ENCODE measurements at regions not wholly inside any gene's neighbourhood (a gene's known extent, or its start where the extent isn't known, plus 50 kb on each side); places are given as distances from the start of the nearest gene placed in this dataset.
"Not testable (repeated sequence)": the region's sequence is repeated elsewhere in the genome, so short reads cannot be mapped to it uniquely, and the experiment has no call there.

DNA sequence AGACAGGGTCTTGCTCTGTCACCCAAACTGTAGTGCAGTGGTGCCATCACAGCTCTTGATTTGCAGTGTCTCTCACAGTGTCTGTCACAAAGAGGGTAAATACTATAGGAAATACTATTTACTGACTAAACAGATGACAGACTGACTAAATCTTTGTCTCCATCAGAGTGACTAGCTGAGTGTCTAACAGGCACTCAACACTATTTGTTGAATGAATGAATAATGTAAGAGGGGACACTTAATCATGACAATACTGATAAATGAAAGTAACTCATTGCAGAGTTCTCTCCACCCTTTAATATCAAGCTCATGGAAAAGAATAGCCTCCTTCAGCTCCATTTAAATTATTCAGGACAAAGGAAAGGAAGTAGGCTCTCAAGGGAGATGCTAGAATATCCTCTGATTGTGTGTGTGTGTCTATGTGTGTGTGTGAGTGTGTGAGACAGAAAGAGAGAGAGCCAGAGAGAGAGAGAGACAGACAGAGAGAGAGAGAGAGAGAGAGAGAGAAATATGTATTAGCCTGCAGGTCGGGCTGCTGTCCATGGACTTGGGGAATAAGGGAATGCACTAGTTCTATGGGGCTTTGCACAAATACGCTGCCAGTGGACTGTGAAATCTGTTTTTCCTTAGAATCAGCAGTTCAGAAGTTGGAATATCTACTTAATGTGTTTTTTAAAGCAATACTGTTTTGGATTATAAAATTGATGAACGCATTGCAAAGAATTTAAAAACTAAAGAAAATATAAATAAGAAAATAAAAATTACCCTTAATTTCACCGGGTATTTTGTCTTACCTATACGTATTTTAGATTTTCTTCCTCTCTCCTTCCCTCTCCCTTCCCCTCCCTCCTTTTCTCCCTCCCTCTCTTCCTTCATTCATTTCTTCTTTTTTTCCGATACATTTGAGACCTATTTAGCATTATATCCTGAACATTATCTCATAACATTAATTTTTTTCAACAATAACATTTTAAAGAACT is 132.9 kb upstream of the LRIG1 start:
- no peak for DNase-seq (ENCODE audit: low spot score)

DNA sequence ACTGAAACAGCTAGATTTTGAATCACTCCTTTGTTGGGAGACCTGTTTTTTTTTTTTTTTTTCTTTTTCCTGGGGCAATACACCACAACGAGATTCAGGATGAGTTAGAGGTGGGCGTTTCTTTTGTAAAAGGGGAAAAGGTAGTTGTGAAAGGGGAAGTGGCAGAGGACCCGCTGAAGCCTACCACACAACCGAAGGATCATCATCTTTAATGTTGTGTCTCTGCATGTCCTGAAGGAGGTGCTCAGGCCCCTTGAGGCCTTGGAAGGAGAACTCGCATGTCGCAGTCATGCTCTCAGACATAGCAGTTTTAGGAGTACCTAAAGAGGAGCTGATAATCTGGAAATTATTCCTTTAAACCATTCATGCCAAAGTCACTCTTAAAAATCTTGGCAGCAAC is 137.9 kb upstream of the LRIG1 start:
- no peak for DNase-seq (ENCODE audit: low spot score)

DNA sequence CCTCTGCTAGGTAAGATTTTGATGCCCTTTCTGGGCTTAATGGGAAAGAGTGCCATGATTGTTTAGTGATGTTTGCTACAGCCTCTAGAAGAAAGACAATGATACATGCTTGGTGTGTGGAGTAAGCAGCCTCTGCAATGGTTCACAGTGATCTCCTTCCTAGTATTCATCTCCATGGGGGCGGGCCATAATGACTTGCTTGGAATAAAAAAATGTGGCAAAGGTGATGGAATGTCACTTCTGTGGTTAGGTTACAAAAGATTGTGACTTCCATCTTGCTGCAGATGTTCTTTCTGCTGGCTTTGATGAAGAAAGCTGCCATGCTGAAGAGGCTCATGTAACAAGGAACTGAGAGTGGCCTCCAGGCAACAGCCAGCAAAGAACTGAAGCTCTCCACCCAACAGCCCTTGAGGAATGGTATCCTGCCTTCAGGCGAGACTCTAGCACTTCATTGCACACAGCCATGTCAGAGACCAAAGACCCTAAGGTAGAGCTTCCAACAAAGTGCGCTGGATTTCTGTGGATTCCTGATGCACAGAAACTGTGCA is 139.1 kb upstream of the LRIG1 start:
- DNase-seq (ENCODE audit: low spot score) = no peak

DNA sequence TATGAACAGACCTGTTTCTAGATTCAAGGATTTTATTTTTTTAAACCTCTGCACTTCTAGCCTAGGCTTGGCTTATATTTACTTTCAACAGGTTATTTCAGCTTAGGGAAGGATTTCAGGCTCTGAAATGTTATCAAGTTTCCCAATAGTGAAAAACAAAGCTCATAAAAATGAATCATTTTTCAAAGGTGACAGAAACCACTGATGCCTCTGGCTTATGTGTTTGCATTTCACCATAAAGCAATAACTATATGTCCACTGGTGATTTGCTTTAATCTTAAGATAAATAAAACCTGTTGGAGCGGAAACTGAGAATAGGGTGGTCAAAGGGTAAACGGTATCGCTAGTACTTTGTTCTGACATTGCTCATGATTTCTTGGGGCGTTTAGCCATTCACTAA is 141.2 kb upstream of the LRIG1 start:
- DNase-seq (ENCODE audit: low spot score) = no peak

DNA sequence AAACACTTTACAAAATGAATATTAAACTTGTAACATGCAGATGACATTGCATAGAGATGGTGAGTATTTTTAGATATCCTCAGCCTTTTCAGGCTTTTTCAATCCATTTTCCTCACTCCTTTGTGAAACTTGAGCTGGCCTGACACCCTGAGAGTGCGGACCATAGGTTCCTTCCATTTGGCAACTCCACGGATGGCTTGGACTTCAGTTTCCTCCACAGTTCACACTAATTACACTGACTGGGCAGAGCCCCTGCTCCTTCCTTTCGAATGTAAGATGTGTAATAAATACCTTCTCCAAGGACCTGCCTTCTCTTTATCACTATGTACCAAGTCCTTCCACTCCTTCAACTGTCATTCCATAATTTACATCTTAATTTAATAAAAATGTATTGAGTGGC is 141.7 kb upstream of the LRIG1 start:
- DNase-seq (ENCODE audit: low spot score) = no peak

DNA sequence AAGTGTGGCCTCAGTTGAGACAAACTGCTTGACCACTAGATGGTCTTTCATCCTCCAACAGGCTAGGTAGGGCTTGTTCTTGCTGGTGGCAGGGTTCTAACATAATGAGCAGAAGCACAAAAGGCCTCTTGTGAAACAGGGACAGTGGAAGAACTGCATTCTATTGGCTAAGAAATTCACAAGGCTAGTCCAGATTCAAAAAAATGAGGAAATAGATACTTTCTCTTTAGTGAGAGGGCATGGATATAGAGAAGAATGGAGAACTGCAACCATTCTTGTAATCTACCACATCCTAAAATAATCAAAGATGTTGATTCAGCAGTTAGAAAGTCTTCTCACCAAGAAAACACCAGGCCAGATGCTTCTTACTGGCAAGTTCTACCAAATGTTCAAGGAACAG is 143.7 kb upstream of the LRIG1 start:
- no peak for DNase-seq (ENCODE audit: low spot score)

DNA sequence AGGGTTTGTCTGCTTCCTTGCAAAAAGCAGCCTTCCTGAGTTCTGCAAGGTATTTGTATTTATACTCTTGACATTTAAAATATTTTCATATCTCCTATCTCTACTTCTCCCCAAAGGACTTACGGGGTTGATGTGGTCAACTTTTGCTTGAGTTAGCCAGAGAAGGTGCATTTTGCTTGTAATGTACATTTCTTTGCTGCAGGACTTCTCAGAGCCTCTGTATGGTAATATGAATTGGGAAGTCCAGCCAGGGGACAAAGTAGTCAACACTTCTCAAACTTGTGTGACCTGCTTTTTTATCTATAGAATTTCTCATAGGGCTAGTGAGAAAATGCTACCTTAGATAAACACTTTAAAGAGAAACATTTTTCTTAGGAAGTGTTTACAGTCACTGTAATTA is 148.2 kb upstream of the LRIG1 start:
- DNase-seq (ENCODE audit: low spot score) = no peak

DNA sequence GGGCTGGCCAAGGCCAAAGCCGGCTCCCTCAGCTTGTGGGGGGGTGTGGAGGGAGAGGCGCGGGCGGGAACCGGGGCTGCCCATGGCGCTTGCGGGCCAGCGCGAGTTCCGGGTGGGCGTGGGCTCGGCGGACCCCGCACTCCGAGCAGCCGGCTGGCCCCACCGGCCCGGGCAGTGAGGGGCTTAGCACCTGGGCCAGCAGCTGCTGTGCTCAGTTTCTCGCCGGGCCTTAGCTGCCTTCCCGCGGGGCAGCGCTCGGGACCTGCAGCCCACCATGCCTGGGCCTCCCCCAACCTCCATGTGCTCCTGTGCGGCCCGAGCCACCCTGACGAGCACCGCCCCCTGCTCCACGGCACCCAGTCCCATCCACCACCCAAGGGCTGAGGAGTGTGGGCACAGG is 150.7 kb upstream of the LRIG1 start:
- DNase-seq (ENCODE audit: low spot score) = not testable (repeated sequence)

DNA sequence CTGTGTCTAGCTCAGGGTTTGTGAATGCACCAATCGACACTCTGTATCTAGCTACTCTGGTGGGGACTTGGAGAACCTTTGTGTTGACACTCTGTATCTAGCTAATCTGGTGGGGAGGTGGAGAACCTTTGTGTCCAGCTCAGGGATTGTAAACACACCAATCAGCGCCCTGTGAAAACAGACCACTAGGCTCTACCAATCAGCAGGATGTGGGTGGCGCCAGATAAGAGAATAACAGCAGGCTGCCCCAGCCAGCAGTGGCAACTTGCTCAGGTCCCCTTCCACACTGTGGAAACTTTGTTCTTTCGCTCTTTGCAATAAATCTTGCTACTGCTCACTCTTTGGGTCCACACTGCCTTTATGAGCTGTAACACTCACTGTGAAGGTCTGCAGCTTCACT is 151.3 kb upstream of the LRIG1 start:
- not testable (repeated sequence) for DNase-seq (ENCODE audit: low spot score)

DNA sequence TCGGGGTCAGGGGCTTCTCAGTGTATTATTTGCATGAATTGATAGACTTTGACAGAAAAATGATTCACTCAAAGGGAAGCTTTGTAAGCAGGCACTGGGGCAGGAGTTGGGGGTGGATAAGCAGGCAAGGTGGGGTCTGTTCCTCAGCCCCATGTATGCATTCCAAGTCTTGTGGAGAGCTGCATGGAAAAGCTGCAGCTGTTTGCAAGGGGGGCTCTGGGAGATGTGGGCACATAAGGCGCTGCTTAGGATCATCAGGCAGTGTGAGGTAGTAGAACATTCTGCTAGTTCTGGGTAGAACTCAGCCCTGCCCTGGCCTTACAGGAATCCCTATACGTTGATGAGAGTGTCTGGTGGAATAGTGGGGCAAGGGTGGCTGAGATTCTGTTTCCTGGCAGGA is 154.2 kb upstream of the LRIG1 start:
- no peak for DNase-seq (ENCODE audit: low spot score)

DNA sequence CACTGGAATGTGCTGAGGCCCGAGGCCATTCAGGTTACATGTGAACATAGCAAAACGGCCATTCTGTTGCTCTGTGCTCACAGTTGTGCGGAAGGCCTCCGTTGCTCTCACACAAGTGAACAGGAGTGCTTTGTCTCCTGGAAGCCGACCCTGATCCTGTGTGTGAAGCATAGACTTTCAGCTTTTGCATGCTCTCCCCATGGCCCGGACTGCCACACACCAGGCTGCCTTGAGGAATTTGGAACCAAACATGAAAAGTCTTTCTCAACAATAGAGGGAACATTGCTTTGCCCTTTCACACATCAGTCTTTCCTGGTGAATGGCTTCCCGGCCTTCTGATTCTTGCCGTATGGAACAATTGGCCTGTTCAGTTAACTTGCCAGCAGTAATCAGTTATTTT is 154.8 kb upstream of the LRIG1 start:
- no peak for DNase-seq (ENCODE audit: low spot score)

DNA sequence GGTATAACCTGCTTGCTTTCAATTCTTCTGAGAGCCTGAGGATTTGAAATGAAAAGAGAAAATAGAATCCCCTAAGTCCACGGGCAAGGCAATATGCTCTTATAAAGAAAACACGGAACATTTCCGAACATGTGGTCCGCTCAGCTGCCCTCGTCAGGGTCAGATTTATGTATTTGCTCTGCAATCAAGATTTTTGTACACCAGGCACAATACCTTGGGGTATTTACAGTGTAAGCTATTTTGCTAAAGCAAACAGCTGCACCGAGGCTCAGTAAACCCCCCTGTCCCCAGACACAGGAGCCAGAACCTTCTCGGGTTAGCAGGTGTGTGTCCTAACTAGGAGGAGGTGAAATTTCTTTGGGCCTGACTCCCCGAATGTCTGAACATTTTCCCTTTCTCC is 155.8 kb upstream of the LRIG1 start:
- DNase-seq (ENCODE audit: low spot score) = no peak

DNA sequence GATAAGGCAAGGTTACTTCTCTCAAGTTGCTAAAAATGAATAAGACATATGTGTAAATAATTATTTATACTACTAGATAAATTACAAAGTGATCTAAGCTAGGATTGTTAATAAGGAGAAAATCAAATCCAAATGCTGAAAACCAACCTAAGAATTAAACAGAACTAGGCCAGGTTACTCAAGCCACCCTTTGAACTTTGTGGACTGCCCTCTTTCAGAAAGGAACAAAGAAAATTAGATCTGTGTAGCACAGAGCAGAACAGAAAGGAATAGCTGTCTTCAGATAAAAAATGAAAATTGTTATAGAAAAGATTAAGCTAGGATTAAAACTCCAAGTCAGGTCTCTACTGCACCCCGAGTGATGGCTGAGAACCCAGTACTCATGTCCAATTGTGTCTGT is 158.2 kb upstream of the LRIG1 start:
- no peak for DNase-seq (ENCODE audit: low spot score)

DNA sequence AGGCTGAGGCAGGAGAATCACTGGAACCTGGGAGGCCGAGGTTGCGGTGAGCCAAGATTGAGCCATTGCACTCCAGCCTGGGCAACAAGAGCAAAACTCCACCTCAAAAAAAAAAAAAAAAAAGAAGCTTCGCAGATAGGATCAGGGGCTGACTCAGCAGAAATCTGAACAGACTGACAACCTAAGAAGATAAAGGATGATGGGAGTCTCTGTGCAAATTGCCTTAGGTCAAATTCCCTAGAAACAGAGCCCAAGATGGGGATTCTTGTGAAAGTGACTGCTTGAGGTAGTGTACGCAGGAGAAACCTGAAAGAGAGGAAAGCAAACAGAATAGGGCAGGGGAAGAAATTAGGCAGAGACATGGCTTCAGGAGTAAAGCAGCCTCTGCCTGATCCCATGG is 160.8 kb upstream of the LRIG1 start:
- no peak for DNase-seq (ENCODE audit: low spot score)

DNA sequence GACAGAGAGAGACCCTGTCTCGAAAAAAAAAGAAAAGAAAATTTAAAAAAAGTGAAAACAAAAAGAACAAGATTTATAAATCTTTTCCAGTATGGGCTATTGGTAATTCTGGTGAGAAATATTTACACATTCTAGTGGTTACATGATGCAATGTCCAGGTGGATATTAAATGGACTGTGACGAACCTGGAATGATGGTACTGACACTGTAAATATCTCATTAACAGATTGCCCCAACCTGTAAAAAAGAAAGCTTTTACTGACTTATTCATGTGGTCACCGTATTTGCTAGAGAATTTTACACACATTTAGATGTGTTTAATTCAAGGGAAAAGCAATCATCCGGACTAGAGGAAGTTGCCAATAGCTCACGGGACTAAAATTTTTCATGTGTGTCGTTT is 162.1 kb upstream of the LRIG1 start:
- no peak for DNase-seq (ENCODE audit: low spot score)

DNA sequence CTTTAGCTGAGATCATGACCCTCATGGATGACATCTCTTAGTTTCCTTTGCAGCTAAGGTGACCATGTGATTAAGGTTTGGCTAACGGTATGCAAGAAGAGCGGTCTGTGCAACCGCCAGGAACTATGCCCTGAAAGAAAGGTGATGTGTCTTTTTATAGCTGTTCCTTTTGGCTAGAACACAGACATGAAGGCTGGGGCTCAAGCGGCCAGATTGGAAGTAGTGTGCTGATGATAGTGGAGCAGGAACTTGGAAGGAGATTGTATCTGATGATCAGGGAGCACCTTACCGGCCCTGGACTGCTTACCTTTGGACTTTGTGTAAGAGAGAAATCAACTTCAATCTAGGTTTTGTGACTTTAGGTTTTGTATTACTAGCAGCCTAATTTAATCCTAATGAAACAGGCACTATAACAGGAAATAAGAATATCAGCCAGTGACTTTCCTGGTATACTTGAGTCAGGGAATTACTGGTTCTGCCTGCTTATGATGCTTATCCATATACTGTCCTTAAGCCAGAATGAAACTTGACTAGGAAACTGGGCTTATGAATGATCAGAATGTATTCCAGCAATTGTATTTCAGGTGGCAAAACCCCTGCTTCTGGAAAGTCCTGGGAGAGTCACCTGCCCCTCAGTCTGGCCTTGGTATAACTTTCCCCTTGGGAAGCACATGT is 164.3 kb upstream of the LRIG1 start:
- no peak for DNase-seq (ENCODE audit: low spot score)

DNA sequence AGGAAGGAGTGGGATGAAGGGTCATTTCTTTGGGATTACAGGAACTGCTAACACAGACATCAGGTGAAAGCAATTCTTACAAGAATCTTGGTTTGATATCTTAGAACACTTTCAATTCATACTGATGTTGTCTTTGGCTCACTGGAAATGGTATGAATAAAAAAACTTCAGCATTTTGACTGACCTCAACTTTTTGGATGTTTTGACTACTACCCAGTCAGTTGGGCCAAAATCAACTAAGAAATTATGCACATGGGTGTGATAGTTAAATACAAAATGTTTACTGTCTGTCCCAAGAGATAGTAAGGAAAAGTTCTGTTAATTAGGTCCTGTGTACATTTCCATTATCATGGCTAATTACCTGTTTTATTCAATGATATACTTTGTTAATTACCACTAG is 165.5 kb upstream of the LRIG1 start:
- DNase-seq (ENCODE audit: low spot score) = no peak

DNA sequence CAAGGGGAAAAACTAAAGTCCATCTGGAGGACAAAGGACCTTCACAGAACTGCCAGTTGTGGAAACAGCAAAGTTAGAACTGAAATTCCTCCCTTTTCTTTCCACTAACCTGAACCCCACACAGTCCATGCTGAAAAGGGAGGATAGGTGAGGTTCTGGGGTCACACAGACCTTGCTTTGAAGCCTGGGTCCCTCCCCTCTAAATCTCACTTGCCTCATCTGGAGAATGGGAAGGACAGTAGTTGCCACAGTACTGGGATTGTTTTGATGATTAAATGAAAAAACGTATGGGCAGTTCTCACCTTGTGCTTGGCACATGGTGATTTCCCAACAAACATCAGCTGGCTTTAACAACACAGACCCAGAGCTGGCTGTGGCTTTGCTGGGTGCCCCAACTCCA is 166.4 kb upstream of the LRIG1 start:
- DNase-seq (ENCODE audit: low spot score) = no peak

DNA sequence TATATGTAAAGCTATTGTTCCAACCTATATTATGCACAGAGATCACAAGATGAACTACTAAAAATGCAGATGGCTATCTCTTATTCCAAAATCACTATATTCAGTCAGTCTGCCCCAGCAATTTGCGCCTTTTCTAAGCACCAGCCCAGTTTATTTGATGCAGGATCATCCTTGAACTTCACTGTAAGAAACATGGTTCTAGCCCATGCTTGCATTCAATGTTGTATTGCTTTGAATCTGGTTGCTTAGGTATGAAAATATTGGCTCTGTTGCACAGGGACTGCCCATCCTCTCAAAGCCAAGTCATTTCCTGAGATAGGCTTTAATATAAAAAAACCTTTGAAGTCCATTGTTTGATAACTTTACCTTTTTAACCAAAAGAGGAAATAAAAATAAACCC is 170.5 kb upstream of the LRIG1 start:
- DNase-seq (ENCODE audit: low spot score) = no peak

DNA sequence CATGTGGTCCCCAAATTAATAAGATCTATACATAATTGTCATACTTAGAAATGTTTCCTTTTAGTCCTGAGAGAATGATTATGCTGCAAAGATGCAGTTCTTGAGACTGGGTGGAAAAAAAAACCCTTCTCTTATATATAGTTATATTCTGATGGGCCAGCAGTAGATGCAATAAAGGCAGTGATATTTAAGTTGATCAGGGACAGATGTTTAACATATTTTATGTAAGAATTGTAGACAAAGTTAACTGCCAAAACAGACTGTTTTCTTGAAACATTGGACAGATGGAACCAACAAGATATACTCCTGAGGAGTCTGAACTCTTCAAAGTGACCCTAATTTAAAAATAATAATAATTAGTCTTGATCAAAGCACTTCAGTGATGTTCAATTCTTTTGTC is 172.0 kb upstream of the LRIG1 start:
- no peak for DNase-seq (ENCODE audit: low spot score)

DNA sequence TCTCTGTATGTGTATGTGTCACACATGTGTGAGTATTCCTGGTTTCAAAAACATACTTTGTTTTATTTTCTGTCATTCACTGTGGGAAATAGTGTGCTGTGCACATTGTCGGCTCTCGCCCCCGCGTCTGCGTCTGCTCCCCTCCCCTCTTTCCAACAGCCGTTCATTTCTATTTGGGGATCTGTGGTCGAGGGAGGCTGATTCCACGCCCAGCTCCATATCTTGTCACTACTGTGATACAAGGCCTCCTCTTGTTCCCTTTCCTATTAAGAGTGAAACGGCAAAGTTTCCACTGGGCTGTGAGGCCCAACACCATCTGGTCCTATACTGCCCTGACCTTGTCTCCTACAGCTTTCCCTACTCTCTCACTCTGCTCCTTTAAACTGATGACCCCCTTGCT is 172.5 kb upstream of the LRIG1 start:
- no peak for DNase-seq (ENCODE audit: low spot score)

DNA sequence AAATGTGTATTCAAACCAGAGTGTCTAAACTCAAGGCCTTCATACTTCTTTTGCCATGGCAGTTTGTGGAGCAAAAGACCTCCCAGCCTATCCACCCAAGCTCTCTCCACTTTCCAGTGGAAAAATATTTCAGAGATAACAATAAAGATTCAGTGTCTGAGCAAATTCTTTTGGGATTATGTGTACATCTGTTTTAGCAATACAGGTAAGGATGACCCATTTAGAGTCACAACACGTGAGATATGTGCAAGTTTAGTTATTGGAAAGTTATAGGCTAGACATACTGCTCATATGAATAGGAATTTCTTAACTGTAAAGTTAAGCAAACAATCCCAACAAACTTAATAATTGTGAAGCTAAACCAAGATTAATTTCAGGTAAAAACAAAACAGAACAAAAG is 174.5 kb upstream of the LRIG1 start:
- no peak for DNase-seq (ENCODE audit: low spot score)

DNA sequence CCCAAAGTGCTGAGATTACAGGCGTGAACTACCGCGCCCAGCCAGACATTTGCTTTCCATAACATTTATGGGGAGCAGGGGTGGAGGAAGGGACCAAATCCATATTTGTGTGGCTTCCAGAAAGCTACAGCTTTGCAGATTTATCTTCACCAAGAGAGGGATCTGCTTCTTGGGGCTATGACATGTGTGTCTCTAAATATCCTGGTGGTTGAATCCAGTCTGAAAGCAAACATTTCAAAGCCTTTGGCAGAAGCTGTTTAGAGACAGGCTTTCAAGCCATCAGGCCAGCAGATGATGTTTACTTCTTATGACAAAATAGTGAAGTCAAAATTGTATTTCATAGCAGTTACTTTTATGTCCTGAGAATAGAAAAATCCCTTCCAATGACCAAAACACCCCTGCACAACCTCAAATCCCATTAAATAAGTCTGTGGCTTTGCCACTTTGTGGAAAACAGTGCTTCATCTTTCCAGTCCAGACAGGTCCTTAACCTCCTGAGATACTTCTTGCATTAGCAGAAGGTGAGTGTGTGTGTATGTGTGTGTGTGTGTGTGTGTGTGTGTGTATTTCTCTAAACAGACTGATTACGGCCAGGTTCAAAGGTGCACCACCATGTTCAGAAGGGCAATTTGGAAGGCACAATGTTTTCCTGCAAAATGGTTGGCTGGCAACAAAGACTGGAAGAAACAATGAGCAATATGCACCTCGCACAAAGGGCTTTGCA is 191.4 kb upstream of the LRIG1 start:
- no peak for DNase-seq (ENCODE audit: low spot score)

Measured in CD4-positive, alpha-beta T cell treated with Interleukin-15 for 4 hours (primary cell).